HuH-7 (cell line): ENCODE measurements at regions not wholly inside any gene's neighbourhood (a gene's known extent, or its start where the extent isn't known, plus 50 kb on each side); places are given as distances from the start of the nearest gene placed in this dataset.
"Not testable (repeated sequence)": the region's sequence is repeated elsewhere in the genome, so short reads cannot be mapped to it uniquely, and the experiment has no call there.

ENCODE experiments used
- DNase-seq: peaks from one replicate; pipeline ENCODE4 v3.0.0; 2011; ENCODE audit warnings: low spot score

DNA sequence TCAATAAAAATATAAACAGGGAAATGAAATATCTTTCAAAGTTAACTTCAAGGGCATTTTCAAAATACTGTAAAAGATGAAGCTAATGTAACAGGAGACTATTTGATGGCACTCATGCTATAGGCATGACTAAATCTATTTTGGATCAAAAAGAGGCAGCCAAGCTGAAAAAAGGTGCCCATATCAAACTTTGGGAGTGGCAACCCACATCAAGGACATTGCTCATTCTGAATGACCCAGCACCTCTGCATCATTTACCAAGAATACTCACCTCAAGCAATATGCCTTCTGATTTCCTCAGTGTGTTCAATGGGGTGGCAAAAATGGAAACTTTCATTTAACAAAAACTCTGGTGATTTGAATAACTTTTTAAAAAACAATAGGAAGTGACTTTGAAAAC, 853.3 kb downstream of the TLE1 start:
- DNase-seq, result no peak

DNA sequence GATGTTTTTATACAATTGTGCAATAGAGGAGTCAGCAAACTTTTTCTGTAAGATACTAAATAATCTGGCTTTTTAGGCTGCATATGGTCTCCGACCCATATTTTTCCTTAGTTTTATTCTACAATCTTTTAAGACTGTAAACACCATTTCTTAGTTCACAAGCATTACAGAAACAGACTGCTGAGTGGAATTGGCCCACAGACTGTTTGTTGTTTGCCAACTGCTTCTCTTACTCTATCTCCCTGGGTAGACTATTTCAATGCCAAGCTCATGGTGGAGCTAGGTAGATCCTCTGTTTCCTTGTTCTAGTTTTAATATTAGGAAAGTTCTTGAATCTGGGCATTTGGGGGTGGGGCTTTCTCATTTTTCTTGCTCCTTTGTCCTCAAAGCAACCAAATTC, 857.6 kb downstream of the TLE1 start:
- no peak for DNase-seq

DNA sequence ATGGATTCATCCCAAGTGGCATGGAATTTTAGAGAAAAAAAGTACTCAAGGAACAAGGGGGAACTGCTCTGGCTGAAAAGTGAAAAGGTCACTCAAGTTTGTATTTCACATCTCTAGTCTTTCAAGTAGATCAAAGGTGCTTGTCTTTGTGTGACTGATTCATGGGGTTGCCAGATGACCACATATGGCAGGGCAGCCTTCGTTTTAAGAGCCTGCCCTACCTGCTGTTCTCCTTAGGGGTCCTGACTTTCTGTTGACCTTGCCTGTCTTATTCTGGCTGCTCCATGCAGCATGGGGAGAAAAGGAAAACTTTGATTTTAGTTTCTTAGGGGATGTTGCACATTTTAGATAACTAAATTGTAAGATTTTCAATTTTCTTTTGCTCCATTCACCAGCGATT, 877.7 kb downstream of the TLE1 start:
- no peak for DNase-seq

DNA sequence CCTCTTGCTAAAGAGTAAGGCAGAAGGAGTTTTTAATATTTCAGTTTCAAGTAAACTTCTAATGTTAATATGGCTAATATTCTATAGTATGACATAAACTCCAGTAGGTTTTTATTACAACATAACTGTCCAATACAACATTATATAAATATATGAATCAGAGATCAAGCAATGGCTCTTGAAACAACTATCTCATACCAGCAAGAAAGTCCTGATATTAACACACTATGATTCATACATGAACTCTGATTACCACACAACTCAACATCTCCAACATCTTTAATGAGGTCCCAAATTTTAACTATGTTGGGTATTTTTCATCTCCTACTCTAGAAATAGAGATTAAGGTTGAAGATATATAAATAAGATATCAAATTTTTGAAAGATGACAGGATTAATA, 878.3 kb downstream of the TLE1 start:
- DNase-seq, result no peak

DNA sequence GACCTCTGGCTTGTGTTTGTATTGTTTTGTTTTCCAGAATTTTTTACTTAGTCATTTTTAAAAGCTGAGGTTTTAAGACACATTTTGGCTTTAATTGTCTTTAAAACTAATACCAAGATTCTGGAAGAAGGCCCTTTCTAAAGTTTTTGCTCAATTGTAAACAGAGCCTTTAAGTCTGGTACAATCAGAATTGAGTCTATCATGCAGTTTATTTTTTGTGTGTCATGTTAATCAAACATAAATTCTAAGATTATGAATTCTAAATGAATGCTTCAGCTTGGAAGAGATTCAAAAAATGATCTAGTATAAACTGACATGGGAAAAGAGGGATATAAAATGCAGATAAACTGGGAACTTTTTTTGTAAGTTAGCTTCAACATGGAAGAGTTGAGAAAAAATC, 882.7 kb downstream of the TLE1 start:
- no peak for DNase-seq

DNA sequence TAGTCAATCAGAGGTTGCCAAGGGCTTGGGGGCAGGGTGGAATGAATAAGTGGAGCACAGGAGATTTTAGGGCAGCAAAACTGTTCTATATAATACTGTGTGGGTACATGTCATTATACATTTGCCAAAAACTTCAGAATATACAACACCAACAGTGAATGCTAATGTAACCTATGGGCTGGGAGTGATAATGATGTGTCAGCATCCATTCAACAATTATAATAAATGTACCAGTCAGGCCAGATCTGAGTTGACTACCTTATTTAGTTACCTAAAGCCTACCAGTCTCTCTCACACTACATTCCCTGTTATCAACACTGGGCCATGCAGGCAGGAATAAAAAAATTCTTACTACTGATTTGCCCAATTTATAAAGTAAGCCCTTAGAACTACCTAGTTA, 884.5 kb downstream of the TLE1 start:
- DNase-seq, result no peak

DNA sequence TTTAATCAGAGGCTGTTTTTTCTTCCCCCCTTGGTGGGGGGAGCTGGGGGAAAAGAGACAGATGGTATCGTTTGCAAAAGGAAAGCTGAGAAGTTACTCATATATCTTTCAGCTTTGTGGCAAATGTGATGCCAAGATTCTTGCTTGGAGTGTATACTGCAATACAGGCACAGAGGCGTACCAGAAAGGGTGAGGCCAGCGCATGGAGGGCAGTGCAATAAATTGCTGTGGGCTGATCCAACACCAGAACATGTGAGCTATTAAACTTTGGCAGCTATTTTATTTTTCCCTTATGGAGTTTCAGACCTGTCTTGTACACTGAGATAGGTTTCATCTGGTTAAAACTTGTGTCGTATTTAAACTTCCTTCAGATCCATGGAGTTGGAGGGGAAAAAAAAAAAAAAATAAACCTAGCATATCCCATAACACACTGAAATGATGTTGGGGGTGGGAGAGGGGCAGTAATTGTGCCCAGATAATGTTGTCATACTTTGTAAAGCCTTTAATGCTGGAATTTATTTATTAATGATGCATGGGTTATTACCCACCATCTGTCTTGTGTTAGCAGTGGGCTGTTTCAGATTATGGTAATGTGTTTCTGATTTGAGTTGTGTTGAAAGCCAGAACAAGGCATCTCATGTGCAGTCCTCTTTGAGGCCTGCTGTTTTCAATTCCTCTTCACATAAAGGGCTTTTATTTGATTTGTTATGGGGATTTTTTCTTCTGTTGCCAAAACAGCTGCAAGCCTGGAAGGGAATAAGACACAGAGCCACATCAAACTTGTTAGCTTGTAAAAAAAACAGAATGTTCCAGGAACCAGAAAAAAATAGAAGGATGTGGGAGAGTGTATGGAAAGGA, 891.3 kb downstream of the TLE1 start:
- no peak for DNase-seq

DNA sequence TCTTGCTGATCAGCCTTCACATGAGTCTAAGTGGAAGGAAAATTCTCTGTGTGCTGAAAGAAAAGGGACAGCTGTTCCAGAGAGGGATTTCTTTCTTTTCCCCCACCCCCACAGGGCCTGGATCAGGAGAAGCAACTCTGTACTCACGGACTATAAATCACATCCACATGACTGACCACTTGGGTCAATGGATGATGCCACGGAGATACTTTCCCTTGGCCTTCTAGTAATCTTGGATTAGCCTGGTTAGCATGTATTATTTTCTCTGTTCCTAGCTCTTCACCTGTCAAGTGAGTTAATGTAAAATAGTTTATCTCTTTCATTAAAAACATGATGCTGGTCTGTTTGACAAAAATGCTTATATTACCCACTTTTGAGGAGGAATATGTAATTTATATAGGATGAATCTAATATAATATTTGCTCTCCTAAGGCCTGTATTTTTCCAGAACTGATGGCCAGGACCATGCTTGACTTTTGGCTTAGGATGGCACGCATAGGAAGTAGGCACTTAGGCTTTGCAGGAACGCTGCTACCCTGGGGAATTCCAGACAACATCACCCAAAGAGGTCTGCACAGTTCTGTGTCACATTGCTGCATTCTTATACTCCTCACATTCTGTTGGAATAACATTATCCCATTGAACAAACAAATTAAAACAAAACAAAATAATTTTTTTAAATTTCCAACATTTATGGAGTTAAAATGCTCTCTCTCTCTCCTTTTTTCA, 892.1 kb downstream of the TLE1 start:
- DNase-seq, result no peak

DNA sequence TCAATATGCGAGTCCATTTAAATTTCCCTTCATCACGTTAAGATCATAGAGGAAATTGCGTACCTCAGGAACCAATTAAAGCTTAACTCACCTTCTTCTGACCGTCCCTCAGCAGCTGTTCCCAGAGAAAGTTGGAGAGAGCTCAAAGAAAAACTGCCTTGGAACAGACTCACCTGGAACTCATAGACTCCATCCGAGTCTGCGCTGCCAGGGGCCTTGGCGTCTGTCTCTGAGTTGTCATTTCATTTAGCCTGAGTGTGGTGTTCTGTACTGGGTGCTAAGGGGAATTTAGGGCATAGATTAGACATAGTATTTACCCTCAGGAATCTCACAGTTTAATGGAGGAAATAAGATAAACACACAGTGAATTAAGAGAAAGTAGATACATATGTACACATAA, 892.7 kb downstream of the TLE1 start:
- no peak for DNase-seq

DNA sequence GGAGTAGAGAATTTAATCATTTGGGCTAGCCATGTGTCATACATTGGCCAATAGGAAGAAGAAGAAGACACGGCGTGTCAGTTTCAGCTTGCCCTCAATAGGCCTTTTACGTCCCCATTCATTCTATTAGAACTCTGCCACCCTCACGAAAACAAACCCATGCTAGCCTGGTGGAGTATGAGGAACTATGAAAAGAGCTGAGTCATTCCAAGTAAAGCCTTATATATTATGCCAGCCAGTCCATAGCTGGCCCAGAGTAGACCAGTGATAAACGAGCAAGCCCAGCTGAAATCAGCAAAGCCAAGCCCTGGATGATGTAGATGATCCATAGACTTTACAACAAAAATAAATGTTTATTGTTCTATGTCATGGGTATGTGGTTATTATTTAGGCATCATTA, 895.1 kb downstream of the TLE1 start:
- DNase-seq, result no peak

DNA sequence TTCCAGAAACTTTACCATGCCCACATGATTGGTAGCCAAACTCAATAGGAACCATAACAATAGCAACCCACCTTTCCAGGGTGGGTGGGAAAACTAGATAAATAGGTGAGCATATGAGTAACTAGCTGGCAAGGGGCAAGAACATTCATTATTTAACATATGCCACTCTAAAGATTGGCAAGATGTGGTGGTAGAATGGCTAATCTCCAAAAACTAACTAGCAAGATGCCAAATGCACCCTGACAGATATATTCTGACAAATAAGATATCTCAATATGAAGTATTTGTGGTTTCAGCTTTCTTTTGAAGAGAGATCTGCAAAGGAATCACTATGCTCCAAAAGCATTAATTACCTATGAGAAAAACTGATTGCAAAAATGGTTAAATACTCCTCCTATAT, 895.6 kb downstream of the TLE1 start:
- DNase-seq, result no peak

DNA sequence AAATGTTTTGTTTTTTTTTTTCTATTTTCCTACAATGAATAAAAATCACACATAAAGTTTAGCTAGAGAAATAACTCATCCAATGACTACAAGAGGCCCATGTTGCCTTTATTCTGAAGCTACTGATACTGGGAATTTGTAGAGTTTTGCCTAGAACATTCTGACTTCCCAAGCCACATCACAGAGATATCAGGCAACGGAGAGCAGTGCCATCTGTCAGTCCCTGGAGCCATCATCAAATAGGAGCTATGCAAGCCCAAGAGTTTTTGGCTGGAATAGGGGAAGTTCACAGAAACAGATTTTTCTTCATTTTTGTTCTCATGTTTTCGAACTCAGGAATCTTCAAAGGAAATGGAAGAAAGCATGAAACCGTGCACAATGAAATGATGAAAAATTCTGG, 896.6 kb downstream of the TLE1 start:
- no peak for DNase-seq

DNA sequence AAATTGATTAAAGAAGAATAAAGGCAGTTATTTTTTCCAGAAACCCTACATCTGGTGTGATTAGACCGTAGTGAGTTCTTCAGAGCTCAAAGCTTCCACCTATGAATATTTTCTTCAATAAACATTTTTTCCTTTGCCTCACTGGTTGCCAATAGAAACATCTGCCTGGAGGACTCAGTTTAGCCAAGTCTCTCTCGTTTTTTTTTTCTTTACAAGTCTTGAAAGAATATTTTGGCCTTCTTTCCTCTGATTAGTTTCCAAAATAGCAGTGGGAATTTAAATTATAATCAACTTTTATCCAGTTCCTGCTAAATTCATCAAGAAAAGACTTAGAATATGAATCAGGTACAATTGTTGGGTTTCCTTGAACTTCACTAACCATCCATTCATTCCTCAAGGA, 897.5 kb downstream of the TLE1 start:
- no peak for DNase-seq

DNA sequence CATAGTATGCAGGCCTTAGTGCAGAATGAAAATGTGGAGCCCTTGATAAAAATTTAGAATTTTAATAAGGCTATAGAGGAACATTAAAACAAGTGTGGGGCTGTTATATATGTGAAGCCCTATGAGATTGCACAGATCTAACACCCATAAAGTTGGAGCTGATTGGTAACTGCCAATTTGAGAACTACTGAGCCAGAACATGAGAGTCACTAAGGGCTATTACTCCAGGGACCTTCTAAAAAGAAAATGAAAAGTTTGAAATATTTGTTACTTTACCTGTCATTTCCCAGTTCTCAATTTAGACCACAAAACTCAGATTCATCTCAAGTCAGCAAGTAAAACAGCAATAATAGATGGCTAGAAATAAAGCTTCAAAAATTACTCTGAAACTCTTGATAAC, 898.6 kb downstream of the TLE1 start:
- no peak for DNase-seq

DNA sequence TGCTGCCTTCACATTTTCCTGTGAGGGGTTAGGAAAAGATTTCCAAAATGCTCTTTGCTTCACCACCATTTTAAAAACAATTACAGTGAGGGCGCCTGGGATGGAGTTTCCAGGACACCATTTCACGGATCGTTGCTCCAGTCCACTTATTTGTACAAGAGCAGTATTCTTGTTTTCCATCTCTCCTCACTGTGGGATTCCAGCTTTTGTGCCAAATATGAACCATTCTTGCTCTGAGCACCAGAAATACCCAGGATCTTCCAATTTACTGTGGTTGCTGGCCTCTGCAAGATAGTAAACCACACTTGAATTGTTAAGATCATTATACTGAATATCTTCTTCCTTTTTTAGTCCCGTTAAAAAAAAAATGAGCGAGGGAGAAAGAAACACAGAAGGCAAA, 899.5 kb downstream of the TLE1 start:
- DNase-seq, result no peak

DNA sequence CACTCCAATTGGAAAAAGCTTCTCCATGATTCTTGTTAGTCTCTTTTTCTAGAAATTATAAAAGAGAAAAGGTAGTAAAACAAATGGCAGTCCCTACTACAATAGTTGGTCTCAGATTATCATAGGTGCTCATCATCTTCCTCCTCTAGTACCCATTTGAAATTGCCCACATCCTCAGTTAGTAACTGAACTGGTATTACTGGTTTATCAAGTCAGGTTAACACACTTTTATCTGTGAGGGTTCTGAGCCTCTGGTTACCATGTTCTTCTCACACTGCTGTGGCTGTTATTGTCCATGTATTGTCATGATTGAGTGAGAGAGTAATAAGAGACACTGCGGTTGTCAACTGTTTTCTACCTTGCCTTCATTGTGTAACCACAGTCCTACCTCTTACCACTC, 901.7 kb downstream of the TLE1 start:
- no peak for DNase-seq

DNA sequence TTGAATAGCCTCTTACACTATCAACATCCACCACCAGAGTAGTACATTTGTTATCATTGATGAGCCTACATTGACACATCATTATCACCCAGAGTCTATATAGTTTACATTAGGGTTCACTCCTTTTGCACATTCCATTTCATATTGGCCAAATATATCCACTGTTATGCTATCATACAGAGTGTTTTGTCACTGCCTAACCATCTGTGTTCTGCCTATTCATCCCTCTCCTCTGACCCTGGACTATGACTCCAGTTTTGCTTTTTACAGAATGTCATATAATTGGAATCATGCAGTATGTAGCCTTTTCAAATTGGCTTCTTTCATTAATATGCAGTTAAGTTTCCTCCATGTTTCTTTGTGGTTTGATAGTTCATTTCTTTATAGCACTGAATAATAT, 904.7 kb downstream of the TLE1 start:
- DNase-seq, result no peak

DNA sequence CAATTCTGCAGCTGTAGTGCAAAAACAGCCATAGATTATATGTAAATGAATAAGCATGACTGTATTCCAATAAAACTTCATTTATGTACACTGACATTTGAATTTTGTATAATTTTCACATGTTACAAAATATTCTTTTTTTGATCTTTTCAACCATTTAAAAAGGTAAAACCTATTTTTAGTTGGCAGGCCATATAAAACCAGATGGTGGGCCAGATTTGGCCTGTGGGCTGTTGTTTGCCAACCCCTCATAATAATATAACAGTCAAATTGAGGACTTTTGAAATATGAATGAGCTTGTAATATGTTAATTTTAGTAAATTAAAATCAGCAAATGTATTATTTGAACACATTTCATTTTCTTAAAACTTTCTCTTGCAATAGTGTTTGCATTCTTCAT, 913.4 kb downstream of the TLE1 start:
- DNase-seq, result no peak

DNA sequence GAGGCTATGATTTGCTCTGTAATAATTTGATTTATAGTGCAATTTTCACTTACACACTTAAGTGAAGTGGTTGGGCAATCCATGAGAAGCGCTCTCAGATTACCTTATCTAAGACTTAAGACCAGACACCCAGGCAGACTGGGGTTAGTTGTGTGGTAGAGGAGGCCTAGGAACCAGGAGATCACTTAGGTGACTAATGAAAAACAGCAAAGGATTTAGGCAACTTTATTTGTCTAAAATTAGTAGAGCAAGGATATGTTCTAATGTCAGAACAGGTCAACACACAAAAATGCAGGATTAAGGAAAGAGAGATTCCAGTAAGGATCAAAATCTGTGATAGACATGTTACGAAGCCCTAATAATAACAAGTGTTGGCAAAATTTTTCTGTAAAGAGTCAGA, 913.8 kb downstream of the TLE1 start:
- DNase-seq, result no peak

DNA sequence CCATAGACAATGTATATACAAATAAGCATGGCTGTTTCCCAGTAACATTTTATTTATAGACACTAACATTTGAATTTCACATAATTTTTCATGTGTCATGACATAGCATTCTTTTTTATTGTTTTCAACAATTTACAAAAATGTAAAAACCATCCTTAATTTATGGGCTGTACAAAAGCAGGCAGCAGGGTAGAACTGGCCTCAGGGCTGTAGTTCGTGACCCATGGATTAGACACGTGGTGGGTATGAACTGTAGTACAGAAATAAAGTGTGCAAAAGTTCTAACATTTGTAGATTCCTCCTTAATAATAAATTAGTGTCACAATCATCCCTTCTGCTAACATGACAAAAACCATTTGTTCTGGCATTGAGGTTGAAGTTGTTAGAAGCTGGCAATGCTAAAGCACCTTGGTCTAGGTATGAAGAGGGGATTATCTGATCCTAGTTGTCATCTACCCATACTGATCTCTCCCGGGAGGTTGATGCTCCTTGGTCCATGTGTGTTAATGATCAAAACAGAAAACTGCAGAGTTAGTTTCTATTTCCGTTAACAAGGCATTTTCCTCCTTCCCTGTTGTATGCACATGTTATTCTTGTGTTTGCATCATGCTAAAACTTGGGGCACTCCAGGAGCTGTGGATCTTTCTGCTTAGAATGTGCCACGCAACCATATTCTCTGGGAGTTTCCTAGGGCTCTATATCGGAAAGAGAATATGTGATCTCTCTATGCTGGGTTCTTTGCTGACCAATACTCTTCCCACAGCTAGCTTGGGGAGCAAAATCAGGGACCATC, 917.6 kb downstream of the TLE1 start:
- DNase-seq, result no peak

DNA sequence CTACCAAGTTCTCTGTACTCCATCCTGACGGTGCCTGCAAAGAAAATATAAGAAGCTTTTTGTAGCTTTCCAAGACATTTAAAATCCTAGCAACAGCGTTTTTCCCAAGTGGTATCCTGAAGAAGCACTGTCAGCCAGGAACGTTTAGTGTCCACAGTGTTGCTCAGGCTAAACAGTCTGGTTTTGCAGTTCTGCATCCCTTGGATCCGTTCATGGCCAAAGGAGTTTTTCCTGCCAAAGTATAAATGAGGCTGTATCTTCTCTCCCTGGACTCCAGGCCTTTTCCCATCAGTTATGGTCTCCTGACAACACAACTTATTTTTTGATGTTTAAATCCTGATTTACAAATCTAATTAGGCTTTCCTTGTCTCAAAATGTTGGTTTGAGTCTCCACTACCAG, 925.8 kb downstream of the TLE1 start:
- DNase-seq, result no peak

DNA sequence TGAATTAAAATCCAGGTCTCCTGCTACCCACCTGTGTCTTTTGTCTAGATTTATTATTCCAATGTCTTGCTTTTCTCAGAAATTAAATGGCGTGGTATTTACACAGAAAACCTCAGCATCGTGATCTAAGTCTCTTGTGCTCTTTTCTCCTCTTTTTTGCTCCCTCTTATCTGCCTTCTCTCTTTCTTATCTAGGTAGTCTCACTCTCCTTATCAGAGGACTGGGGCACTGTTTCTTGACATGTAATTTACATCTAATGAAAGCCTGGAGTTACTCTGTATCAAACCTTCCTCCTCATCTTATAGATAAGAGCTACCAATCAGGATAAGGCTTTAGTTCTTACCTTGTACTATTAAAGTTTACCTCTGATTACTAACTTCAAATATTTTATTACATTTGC, 933.8 kb downstream of the TLE1 start:
- no peak for DNase-seq

DNA sequence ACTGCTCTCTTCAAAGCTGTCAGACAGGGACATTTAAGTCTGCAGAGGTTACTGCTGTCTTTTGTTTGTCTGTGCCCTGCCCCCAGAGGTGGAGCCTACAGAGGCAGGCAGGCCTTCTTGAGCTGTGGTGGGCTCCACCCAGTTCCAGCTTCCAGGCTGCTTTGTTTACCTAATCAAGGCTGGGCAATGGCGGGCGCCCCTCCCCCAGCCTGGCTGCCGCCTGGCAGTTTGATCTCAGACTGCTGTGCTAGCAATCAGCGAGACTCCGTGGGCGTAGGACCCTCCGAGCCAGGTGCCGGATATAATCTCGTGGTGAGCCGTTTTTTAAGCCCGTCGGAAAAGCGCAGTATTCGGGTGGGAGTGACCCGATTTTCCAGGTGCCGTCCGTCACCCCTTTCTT, 942.3 kb downstream of the TLE1 start:
- not testable (repeated sequence) for DNase-seq
